Activated naive CD8-positive, alpha-beta T cell treated with anti-CD3 and anti-CD28 coated beads, Interleukin-2, amount 10 ng/mL, durations not matched to agents 7 days and 5 days (primary cell): ENCODE measurements at regions not wholly inside any gene's neighbourhood (a gene's known extent, or its start where the extent isn't known, plus 50 kb on each side); places are given as distances from the start of the nearest gene placed in this dataset.

Experiments
- ATAC-seq: fragments of 150-1000 bp; cut with Tn5 transposase; one replicate; pipeline ENCODE4 v1.10.0; 2021; ENCODE audit warnings: low read depth, moderate library complexity
- POLR2A ChIA-PET: fragments of 350-600 bp; sonication (Branson Sonifier 250); formaldehyde crosslinking; loops from one replicate; lab custom pipeline; 2021; ENCODE audit warnings: antibody characterized with exemption; lab: Charles Lee
- DNase-seq: peaks from one replicate; pipeline ENCODE4 v3.0.0; 2021
- H3K27ac Mint-ChIP-seq: one replicate; pipeline ENCODE4 v1.8.0; 2022; ENCODE audit warnings: mild to moderate bottlenecking, mixed read lengths
- H3K27me3 Mint-ChIP-seq: one replicate; pipeline ENCODE4 v1.8.0; 2022; ENCODE audit warnings: mild to moderate bottlenecking, moderate library complexity, mixed read lengths
- H3K36me3 Mint-ChIP-seq: one replicate; pipeline ENCODE4 v1.8.0; 2021; ENCODE audit warnings: mild to moderate bottlenecking, mixed read lengths
- H3K4me1 Mint-ChIP-seq: one replicate; pipeline ENCODE4 v1.8.0; 2021; ENCODE audit warnings: mixed read lengths
- H3K4me3 Mint-ChIP-seq: one replicate; pipeline ENCODE4 v1.8.0; 2022; ENCODE audit warnings: mild to moderate bottlenecking, moderate library complexity, mixed read lengths
- H3K9me3 Mint-ChIP-seq: one replicate; pipeline ENCODE4 v1.8.0; 2021; ENCODE audit warnings: mixed read lengths

DNA sequence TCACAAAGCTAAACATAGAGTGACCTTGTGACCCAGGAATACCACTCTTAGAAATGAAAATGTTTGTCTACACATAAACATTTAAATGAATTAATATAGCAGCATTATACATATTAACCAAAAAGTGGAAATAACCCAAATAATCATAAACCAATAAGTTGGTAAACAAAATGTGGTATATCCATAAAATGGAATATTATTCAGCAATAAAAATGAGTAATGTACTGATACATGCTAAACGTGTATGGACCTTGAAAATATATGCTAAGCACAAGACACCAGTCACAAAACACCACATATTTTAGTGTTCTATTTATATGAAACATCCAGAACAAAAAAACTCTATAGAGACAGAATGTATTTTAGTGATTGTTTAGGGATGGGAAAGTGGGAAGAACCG, 68.9 kb upstream of the FUT9 start:
- Mint-ChIP-seq H3K4me1 (no peaks in the 10 kb centered on the region), H3K9me3 (no peaks in the 10 kb centered on the region), H3K27me3 (no peaks in the 10 kb centered on the region), H3K27ac (no peak overlapping the region), H3K36me3 (no peaks in the 10 kb centered on the region), H3K4me3 (no peak overlapping the region)
- POLR2A ChIA-PET: no interaction called here
- DNase-seq (no peak), ATAC-seq (no peak)

DNA sequence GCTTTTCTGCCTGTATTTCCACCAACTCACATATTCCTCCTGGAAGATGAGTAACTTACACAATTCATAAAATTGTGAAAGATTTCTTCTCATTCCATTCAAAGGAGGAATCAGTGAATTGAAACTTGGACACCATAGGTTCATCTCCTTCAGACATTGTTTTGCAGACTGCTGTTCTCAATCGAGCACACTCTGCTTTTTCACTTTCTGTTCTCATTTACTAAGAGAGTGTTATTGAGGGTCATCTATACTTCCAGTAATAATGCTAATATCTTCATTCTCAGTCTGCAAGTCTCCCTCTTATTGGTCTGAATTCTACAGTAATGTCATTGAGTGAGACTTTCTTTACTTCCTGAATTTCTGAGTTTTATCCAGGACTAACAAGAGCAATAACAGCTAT, 67.5 kb upstream of the FUT9 start:
- no peaks in the 10 kb centered on the region for H3K27me3 Mint-ChIP-seq
- no peaks in the 10 kb centered on the region for H3K36me3 Mint-ChIP-seq
- ATAC-seq: no peak
- DNase-seq: no peak
- POLR2A ChIA-PET: no interaction called here
- no peaks in the 10 kb centered on the region for H3K4me1 Mint-ChIP-seq
- no peaks in the 10 kb centered on the region for H3K9me3 Mint-ChIP-seq
- H3K27ac Mint-ChIP-seq: no peak overlapping the region
- H3K4me3 Mint-ChIP-seq: no peak overlapping the region

DNA sequence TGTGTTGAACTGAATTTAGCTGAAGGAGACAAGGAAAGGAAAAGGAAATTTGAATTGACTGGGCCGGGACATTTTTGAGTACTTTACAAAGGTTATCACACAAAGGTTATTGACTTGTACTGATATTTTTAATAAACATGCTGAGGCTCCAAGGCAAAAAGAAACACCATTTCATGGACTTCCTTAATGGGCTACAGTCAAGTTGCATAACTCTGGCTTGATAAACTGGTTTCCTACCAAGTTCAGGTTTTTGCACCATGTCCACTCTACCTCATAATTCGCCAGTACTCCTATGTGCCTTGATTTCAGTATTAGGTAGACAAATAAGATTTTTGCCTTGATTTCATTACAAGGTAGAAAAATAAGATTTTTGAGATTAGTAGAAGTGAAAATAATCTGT, 65.8 kb upstream of the FUT9 start:
- Mint-ChIP-seq H3K36me3 (no peaks in the 10 kb centered on the region), H3K27me3 (no peaks in the 10 kb centered on the region), H3K27ac (no peak overlapping the region), H3K4me3 (no peak overlapping the region), H3K4me1 (no peaks in the 10 kb centered on the region), H3K9me3 (no peaks in the 10 kb centered on the region)
- no peak for ATAC-seq
- POLR2A ChIA-PET: no interaction called here
- no peak for DNase-seq

DNA sequence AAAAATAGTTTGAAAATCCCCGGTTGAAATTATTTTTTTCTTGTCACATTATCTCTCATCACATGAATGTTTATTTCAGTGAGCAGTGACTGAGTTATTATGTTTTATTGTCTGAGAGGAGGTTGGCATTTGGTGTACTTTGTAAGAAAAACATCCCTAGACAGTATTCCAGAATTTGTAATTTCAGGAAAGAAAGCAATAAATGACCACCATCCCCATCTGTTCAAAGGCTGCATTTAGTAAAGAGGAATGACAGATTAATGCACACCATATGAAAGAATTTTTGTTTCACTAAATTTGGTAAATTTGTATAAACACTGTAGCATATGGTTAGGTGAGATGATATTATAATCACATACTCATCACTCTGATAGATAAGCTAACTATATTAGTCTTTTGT, 57.1 kb upstream of the FUT9 start:
- POLR2A ChIA-PET: no interaction called here
- H3K36me3 Mint-ChIP-seq: no peaks in the 10 kb centered on the region
- no peak overlapping the region for H3K27ac Mint-ChIP-seq
- H3K4me3 Mint-ChIP-seq: no peak overlapping the region
- ATAC-seq (no peak), DNase-seq (no peak)
- H3K9me3 Mint-ChIP-seq: no peaks in the 10 kb centered on the region
- H3K4me1 Mint-ChIP-seq: no peaks in the 10 kb centered on the region
- no peaks in the 10 kb centered on the region for H3K27me3 Mint-ChIP-seq

DNA sequence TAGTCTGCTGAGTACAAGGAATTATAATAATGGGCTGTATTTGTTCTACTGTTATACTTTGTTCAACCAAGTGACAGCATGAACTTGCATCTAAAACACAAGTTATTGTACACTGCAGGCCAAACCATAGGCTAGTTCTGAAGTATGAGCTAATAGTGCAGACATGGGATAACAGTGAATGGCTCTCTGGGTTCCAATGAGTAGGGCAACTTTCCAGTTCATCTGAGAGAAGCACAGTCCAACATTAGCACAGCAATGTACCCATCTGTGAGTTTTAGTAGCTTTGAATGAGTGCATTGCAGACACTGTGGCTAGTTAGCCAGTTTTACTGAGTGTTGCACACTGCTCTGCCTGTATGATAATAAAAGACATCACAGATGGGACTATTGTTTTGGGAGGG, 56.5 kb upstream of the FUT9 start:
- no peaks in the 10 kb centered on the region for H3K4me1 Mint-ChIP-seq
- no peak for ATAC-seq
- no peaks in the 10 kb centered on the region for H3K27me3 Mint-ChIP-seq
- no peak overlapping the region for H3K4me3 Mint-ChIP-seq
- no peaks in the 10 kb centered on the region for H3K9me3 Mint-ChIP-seq
- no peak for DNase-seq
- no peak overlapping the region for H3K27ac Mint-ChIP-seq
- H3K36me3 Mint-ChIP-seq: no peaks in the 10 kb centered on the region
- POLR2A ChIA-PET: no interaction called here
